ENCODE measurements at regions not wholly inside any gene's neighbourhood (a gene's known extent, or its start where the extent isn't known, plus 50 kb on each side); places are given as distances from the start of the nearest gene placed in this dataset.

DNA sequence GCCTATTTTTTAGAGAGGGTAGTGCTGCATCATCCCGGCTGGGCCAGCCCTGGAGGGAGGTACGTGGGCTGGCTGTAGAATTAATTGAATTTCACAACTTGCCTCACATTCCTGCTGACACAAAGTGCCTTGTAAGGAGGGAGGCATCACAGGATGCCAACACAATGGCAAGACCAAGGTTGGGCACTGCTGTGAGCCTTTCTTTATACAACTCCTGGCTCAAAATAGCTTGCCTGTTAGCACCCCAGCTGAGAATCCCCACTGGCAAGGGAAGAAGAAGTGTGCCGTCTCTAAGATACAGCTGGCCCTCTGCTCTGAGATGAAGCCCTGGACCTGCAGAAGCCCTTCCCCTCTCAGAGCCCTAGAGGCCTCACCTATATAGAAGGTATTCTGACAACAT lies 873.9 kb downstream of the GRID1 start (continued):
- TF ChIP-seq, protein P1, sequence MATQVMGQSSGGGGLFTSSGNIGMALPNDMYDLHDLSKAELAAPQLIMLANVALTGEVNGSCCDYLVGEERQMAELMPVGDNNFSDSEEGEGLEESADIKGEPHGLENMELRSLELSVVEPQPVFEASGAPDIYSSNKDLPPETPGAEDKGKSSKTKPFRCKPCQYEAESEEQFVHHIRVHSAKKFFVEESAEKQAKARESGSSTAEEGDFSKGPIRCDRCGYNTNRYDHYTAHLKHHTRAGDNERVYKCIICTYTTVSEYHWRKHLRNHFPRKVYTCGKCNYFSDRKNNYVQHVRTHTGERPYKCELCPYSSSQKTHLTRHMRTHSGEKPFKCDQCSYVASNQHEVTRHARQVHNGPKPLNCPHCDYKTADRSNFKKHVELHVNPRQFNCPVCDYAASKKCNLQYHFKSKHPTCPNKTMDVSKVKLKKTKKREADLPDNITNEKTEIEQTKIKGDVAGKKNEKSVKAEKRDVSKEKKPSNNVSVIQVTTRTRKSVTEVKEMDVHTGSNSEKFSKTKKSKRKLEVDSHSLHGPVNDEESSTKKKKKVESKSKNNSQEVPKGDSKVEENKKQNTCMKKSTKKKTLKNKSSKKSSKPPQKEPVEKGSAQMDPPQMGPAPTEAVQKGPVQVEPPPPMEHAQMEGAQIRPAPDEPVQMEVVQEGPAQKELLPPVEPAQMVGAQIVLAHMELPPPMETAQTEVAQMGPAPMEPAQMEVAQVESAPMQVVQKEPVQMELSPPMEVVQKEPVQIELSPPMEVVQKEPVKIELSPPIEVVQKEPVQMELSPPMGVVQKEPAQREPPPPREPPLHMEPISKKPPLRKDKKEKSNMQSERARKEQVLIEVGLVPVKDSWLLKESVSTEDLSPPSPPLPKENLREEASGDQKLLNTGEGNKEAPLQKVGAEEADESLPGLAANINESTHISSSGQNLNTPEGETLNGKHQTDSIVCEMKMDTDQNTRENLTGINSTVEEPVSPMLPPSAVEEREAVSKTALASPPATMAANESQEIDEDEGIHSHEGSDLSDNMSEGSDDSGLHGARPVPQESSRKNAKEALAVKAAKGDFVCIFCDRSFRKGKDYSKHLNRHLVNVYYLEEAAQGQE (IDR thresholded peaks at IDR 0.05; ENCODE audit: unreplicated experiment) = no peak
- TF ChIP-seq, protein P2, sequence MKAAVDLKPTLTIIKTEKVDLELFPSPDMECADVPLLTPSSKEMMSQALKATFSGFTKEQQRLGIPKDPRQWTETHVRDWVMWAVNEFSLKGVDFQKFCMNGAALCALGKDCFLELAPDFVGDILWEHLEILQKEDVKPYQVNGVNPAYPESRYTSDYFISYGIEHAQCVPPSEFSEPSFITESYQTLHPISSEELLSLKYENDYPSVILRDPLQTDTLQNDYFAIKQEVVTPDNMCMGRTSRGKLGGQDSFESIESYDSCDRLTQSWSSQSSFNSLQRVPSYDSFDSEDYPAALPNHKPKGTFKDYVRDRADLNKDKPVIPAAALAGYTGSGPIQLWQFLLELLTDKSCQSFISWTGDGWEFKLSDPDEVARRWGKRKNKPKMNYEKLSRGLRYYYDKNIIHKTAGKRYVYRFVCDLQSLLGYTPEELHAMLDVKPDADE (IDR thresholded peaks at IDR 0.05) = no peak

DNA sequence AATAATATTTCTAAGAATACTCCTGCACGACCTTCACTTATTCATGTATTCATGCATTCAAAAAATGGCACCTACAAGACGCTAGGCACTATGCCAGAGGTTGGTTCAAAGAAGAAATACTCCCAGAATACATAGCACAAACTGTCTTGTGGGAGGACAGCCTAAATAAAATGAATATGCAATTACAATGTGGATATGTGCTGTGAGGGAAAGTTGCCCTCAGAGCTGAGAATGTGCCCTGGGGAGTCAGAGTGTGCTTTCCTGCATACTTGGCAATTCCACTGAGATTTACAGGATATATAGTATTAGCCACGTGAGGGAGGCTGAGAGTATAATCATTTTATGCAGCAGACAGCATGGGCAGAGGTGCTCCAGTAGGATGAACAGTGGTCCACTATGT lies 872.9 kb downstream of the GRID1 start:
- no peak for ATAC-seq
- H3K36me3 Mint-ChIP-seq (ENCODE audit: low read depth) = peaks cover 4% of the 10 kb centered on the region; the same call in 1 of the 3 replicates
- Histone ChIP-seq H3F3A (replicated peaks; ENCODE audit: low read depth) (no peaks in the 10 kb centered on the region), H2AFZ (no peak overlapping the region), H3K27ac (ENCODE audit: low read depth) (no peak overlapping the region), H4K20me1 (replicated peaks; ENCODE audit: insufficient read depth) (no peaks in the 10 kb centered on the region), H3K79me2 (replicated peaks; ENCODE audit: insufficient read depth) (no peaks in the 10 kb centered on the region), H3K27me3 (ENCODE audit: insufficient read depth) (peaks cover 6% of the 10 kb centered on the region; the same call in 1 of the 2 replicates), H3K4me1 (ENCODE audit: insufficient read depth) (peaks cover 12% of the 10 kb centered on the region), H3K36me3 (ENCODE audit: insufficient read depth) (no peaks in the 10 kb centered on the region; the same call in 1 of the 2 replicates), H3K4me3 (no peak overlapping the region), H3K9me2 (ENCODE audit: insufficient read depth) (no peaks in the 10 kb centered on the region), H3K4me2 (no peak overlapping the region)
- H3K4me3 Mint-ChIP-seq = no peak overlapping the region
- peaks cover 75% of the 10 kb centered on the region for H3K9me3 Mint-ChIP-seq
- H3K4me1 Mint-ChIP-seq = peaks cover 8% of the 10 kb centered on the region; the same call in 2 of the 3 replicates
- H3K27ac Mint-ChIP-seq = no peak overlapping the region
- H3K27me3 Mint-ChIP-seq (ENCODE audit: insufficient read depth, low read depth, poor library complexity) = peaks cover 23% of the 10 kb centered on the region
- no peak for DNase-seq (ENCODE audit: low spot score)
- TF ChIP-seq CREB1 (CRISPR knock-in tag; IDR thresholded peaks at IDR 0.05; ENCODE audit: low read depth) = no peak
- TF ChIP-seq, protein P2 (IDR thresholded peaks at IDR 0.05) = no peak
- TF ChIP-seq ZNF114 (CRISPR knock-in tag; IDR thresholded peaks at IDR 0.05) = no peak
- TF ChIP-seq EZH2phosphoT487 (IDR thresholded peaks at IDR 0.05; ENCODE audit: unreplicated experiment) = no peak
- TF ChIP-seq NANOG (IDR thresholded peaks at IDR 0.05; ENCODE audit: borderline replicate concordance) = no peak
- TF ChIP-seq, protein P3, sequence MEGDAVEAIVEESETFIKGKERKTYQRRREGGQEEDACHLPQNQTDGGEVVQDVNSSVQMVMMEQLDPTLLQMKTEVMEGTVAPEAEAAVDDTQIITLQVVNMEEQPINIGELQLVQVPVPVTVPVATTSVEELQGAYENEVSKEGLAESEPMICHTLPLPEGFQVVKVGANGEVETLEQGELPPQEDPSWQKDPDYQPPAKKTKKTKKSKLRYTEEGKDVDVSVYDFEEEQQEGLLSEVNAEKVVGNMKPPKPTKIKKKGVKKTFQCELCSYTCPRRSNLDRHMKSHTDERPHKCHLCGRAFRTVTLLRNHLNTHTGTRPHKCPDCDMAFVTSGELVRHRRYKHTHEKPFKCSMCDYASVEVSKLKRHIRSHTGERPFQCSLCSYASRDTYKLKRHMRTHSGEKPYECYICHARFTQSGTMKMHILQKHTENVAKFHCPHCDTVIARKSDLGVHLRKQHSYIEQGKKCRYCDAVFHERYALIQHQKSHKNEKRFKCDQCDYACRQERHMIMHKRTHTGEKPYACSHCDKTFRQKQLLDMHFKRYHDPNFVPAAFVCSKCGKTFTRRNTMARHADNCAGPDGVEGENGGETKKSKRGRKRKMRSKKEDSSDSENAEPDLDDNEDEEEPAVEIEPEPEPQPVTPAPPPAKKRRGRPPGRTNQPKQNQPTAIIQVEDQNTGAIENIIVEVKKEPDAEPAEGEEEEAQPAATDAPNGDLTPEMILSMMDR (conservative IDR thresholded peaks at IDR 0.05; ENCODE audit: low read depth in 2 of 2) = no peak
- no peak for TF ChIP-seq ZNF331 (CRISPR knock-in tag; IDR thresholded peaks at IDR 0.05; ENCODE audit: low read depth)
- no peak for TF ChIP-seq POLR2AphosphoS5 (IDR thresholded peaks at IDR 0.05; ENCODE audit: low read depth)
- no peak for TF ChIP-seq JUNB (IDR thresholded peaks at IDR 0.05; ENCODE audit: unreplicated experiment)
- TF ChIP-seq EZH2 (IDR thresholded peaks at IDR 0.05; ENCODE audit: low read depth, unreplicated experiment) = no peak
- TF ChIP-seq, protein P4, sequence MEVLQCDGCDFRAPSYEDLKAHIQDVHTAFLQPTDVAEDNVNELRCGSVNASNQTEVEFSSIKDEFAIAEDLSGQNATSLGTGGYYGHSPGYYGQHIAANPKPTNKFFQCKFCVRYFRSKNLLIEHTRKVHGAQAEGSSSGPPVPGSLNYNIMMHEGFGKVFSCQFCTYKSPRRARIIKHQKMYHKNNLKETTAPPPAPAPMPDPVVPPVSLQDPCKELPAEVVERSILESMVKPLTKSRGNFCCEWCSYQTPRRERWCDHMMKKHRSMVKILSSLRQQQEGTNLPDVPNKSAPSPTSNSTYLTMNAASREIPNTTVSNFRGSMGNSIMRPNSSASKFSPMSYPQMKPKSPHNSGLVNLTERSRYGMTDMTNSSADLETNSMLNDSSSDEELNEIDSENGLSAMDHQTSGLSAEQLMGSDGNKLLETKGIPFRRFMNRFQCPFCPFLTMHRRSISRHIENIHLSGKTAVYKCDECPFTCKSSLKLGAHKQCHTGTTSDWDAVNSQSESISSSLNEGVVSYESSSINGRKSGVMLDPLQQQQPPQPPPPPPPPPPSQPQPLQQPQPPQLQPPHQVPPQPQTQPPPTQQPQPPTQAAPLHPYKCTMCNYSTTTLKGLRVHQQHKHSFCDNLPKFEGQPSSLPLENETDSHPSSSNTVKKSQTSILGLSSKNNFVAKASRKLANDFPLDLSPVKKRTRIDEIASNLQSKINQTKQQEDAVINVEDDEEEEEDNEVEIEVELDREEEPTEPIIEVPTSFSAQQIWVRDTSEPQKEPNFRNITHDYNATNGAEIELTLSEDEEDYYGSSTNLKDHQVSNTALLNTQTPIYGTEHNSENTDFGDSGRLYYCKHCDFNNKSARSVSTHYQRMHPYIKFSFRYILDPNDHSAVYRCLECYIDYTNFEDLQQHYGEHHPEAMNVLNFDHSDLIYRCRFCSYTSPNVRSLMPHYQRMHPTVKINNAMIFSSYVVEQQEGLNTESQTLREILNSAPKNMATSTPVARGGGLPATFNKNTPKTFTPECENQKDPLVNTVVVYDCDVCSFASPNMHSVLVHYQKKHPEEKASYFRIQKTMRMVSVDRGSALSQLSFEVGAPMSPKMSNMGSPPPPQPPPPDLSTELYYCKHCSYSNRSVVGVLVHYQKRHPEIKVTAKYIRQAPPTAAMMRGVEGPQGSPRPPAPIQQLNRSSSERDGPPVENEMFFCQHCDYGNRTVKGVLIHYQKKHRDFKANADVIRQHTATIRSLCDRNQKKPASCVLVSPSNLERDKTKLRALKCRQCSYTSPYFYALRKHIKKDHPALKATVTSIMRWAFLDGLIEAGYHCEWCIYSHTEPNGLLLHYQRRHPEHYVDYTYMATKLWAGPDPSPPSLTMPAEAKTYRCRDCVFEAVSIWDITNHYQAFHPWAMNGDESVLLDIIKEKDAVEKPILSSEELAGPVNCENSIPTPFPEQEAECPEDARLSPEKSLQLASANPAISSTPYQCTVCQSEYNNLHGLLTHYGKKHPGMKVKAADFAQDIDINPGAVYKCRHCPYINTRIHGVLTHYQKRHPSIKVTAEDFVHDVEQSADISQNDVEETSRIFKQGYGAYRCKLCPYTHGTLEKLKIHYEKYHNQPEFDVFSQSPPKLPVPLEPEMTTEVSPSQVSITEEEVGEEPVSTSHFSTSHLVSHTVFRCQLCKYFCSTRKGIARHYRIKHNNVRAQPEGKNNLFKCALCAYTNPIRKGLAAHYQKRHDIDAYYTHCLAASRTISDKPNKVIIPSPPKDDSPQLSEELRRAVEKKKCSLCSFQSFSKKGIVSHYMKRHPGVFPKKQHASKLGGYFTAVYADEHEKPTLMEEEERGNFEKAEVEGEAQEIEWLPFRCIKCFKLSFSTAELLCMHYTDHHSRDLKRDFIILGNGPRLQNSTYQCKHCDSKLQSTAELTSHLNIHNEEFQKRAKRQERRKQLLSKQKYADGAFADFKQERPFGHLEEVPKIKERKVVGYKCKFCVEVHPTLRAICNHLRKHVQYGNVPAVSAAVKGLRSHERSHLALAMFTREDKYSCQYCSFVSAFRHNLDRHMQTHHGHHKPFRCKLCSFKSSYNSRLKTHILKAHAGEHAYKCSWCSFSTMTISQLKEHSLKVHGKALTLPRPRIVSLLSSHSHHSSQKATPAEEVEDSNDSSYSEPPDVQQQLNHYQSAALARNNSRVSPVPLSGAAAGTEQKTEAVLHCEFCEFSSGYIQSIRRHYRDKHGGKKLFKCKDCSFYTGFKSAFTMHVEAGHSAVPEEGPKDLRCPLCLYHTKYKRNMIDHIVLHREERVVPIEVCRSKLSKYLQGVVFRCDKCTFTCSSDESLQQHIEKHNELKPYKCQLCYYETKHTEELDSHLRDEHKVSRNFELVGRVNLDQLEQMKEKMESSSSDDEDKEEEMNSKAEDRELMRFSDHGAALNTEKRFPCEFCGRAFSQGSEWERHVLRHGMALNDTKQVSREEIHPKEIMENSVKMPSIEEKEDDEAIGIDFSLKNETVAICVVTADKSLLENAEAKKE (CRISPR knock-in tag; IDR thresholded peaks at IDR 0.05) = no peak

Data from GM23338 (cell line).